Liver (tissue), 7 donors: ENCODE measurements at regions not wholly inside any gene's neighbourhood (a gene's known extent, or its start where the extent isn't known, plus 50 kb on each side); places are given as distances from the start of the nearest gene placed in this dataset.

Source experiments
- DNase-seq: peaks from one replicate; pipeline ENCODE4 v3.0.0-alpha.2; 2017; ENCODE audit warnings: low spot score
- H3K27ac ChIP-seq, 2 donors: one replicate each; pipeline ENCODE4 v1.7.0; 2013; ENCODE audit warnings: inconsistent platforms in 2 of 2, low read length in 2 of 2, control low read depth in 1 of 2, low read depth in 1 of 2, mild to moderate bottlenecking in 1 of 2
- H3K27me3 ChIP-seq, 4 donors: one replicate each; pipeline versions ENCODE4 v1.6.1 to v1.7.0; 2013; ENCODE audit warnings: low read length in 3 of 4, inconsistent platforms in 1 of 4, mild to moderate bottlenecking in 1 of 4, moderate library complexity in 1 of 4; ENCODE audit not compliant: control insufficient read depth in 4 of 4, insufficient read depth in 4 of 4
- H3K36me3 ChIP-seq, 4 donors: one replicate each; pipeline versions ENCODE4 v1.6.1 to v1.7.0; 2013; ENCODE audit warnings: low read length in 3 of 4, mild to moderate bottlenecking in 3 of 4, low read depth in 1 of 4, moderate library complexity in 1 of 4; ENCODE audit not compliant: control insufficient read depth in 4 of 4, insufficient read depth in 3 of 4
- H3K4me1 ChIP-seq, 4 donors: one replicate each; pipeline versions ENCODE4 v1.6.1 to v1.7.0; 2013; ENCODE audit warnings: low read length in 3 of 4, mild to moderate bottlenecking in 3 of 4, moderate library complexity in 1 of 4; ENCODE audit not compliant: control insufficient read depth in 4 of 4, insufficient read depth in 4 of 4
- H3K4me3 ChIP-seq, 3 donors: one replicate each; pipeline versions ENCODE4 v1.6.1 to v1.7.0; 2013; ENCODE audit warnings: low read length in 3 of 3, control low read depth in 1 of 3, low read depth in 1 of 3, mild to moderate bottlenecking in 1 of 3
- H3K9ac ChIP-seq, 2 donors: one replicate each; pipeline ENCODE4 v1.7.0; 2013; ENCODE audit warnings: low read length in 2 of 2, mild to moderate bottlenecking in 2 of 2, moderate library complexity in 2 of 2, control low read depth in 1 of 2, low read depth in 1 of 2
- H3K9me3 ChIP-seq, 4 donors: one replicate each; pipeline versions ENCODE4 v1.6.1 to v1.7.0; 2013; ENCODE audit warnings: low read length in 3 of 4; ENCODE audit not compliant: control insufficient read depth in 4 of 4
- FOXA2 ChIP-seq: IDR thresholded peaks from 2 replicates; pipeline ENCODE4 v1.6.1; 2016; ENCODE audit warnings: antibody characterized with exemption
- GABPA ChIP-seq, 2 donors: IDR thresholded peaks in 1 of 2; conservative IDR thresholded peaks in 1 of 2; 2 replicates each; pipeline ENCODE4 v1.6.1; 2016; ENCODE audit warnings: antibody characterized with exemption in 2 of 2, mild to moderate bottlenecking in 1 of 2, moderate library complexity in 1 of 2
- JUND ChIP-seq, 2 donors: IDR thresholded peaks; 2 replicates each; pipeline ENCODE4 v1.6.1; 2016; ENCODE audit warnings: antibody characterized with exemption in 2 of 2
- NR2F2 ChIP-seq: IDR thresholded peaks from 2 replicates; pipeline ENCODE4 v1.6.1; 2016; ENCODE audit warnings: antibody characterized with exemption
- RAD21 ChIP-seq, 2 donors: IDR thresholded peaks; 2 replicates each; pipeline ENCODE4 v1.6.1; 2016; ENCODE audit warnings: antibody characterized with exemption in 2 of 2, mild to moderate bottlenecking in 2 of 2
- RXRA ChIP-seq, 2 donors: IDR thresholded peaks; 2 replicates each; pipeline ENCODE4 v1.6.1; 2017 to 2018; ENCODE audit warnings: antibody characterized with exemption in 2 of 2, mild to moderate bottlenecking in 1 of 2
- SP1 ChIP-seq: IDR thresholded peaks from 2 replicates; pipeline ENCODE4 v1.6.1; 2018; ENCODE audit warnings: antibody characterized with exemption, mild to moderate bottlenecking
- YY1 ChIP-seq: IDR thresholded peaks from 2 replicates; pipeline ENCODE4 v1.6.1; 2016; ENCODE audit warnings: antibody characterized with exemption, mild to moderate bottlenecking
- WGBS: extraction: QIAGEN DNeasy Blood & Tissue Kit; methylation state at CpG from one replicate; pipeline ENCODE4 v1.1.7; 2013; 5-methylcytosine and 5-hydroxymethylcytosine counted together
- TF ChIP-seq, protein P1 (sequence below): IDR thresholded peaks from 2 replicates; pipeline ENCODE4 v1.6.1; 2016; ENCODE audit warnings: antibody characterized with exemption
- TF ChIP-seq, protein P2 (sequence below): IDR thresholded peaks from 2 replicates; pipeline ENCODE4 v1.6.1; 2016; ENCODE audit warnings: antibody characterized with exemption
- donor health status: healthy.
- donor health status: healthy.
- donor health status: healthy.
- donor health status: healthy.

DNA sequence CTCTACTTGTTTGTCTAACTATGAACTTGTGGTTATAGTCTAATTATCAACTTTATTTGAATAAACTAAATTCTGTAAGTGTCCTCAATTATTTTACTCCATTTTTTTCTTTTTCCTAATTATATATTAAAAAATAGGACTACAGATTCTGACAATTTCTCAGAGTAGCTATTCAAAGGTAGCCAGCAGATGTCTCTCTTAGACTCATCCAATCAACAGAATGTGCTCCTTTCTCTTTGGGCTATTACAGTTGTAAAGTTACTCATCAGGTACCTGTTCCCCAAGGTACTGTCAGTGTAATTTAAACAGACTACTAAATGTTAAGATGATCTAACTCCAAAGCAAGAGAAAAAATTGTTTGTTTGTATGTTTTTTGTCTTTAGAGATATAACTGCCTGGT is 248.6 kb downstream of the PCDH18 start:
- H3K9ac ChIP-seq = no peak overlapping the region
- DNase-seq = no peak
- H3K9me3 ChIP-seq = no peaks in the 10 kb centered on the region
- no peak overlapping the region for H3K4me3 ChIP-seq
- no peaks in the 10 kb centered on the region for H3K36me3 ChIP-seq
- H3K27me3 ChIP-seq = peaks cover 0 to 2% (median 0%) of the 10 kb centered on the region in 4 donors
- H3K4me1 ChIP-seq = no peaks in the 10 kb centered on the region
- H3K27ac ChIP-seq = no peak overlapping the region
- TF ChIP-seq GABPA (IDR thresholded peaks at IDR 0.05 in 1 of 2, conservative IDR thresholded peaks at IDR 0.05 in 1 of 2) = no peak
- peak; percentile 28 for TF ChIP-seq RAD21 (IDR thresholded peaks at IDR 0.05)

DNA sequence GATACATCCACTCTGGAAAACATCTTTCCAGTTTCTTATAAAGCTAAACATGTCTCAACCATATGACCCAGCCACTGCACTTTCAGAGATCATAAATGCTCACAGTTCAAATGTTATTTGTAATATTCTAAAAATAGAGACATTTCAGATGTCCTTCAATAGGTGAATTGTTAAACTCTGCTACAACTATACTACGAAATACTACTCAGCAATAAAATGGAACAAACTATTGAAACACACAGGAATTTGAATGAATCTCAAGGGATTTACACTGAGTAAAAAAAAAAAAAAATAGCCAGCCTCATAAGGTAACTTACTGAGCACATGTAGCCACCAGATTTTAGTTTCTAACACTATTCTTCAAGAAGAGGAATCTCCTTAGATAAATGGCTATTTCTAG is 253.9 kb downstream of the PCDH18 start:
- Histone ChIP-seq H3K36me3 (no peaks in the 10 kb centered on the region), H3K9ac (no peak overlapping the region), H3K27me3 (peaks cover 0 to 2% (median 0%) of the 10 kb centered on the region in 4 donors), H3K9me3 (no peaks in the 10 kb centered on the region), H3K27ac (no peak overlapping the region), H3K4me3 (no peak overlapping the region), H3K4me1 (no peaks in the 10 kb centered on the region)
- TF ChIP-seq SP1 (no peak), JUND (IDR thresholded peaks at IDR 0.05) (no peak), RXRA (IDR thresholded peaks at IDR 0.05) (no peak), RAD21 (IDR thresholded peaks at IDR 0.05) (no peak), GABPA (IDR thresholded peaks at IDR 0.05 in 1 of 2, conservative IDR thresholded peaks at IDR 0.05 in 1 of 2) (no peak), YY1 (no peak), FOXA2 (no peak), NR2F2 (no peak)
- TF ChIP-seq, protein P1, sequence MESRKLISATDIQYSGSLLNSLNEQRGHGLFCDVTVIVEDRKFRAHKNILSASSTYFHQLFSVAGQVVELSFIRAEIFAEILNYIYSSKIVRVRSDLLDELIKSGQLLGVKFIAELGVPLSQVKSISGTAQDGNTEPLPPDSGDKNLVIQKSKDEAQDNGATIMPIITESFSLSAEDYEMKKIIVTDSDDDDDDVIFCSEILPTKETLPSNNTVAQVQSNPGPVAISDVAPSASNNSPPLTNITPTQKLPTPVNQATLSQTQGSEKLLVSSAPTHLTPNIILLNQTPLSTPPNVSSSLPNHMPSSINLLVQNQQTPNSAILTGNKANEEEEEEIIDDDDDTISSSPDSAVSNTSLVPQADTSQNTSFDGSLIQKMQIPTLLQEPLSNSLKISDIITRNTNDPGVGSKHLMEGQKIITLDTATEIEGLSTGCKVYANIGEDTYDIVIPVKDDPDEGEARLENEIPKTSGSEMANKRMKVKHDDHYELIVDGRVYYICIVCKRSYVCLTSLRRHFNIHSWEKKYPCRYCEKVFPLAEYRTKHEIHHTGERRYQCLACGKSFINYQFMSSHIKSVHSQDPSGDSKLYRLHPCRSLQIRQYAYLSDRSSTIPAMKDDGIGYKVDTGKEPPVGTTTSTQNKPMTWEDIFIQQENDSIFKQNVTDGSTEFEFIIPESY = no peak
- TF ChIP-seq, protein P2, sequence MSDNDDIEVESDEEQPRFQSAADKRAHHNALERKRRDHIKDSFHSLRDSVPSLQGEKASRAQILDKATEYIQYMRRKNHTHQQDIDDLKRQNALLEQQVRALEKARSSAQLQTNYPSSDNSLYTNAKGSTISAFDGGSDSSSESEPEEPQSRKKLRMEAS = no peak
- no peak for DNase-seq
- WGBS = 70% methylated on average over 1 of the region's 1 CpG

DNA sequence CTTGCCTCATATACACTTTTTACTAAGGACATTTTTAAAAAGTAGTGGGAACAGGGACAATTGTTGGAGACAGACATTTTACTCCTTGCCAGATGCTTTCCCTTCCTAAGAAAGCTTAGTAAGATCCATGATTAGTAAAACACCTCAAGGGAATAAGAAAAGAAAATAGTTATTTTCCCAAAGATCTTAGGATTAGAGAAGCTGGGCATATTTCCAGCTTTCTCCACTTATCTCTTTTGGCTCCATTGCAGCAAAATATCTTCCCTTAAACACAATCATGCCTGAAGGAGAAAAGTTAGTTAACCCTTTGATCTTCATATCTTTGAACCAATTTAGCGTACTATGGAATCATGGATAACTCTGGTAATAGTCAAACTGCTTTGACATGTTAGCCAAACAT is 257.9 kb downstream of the PCDH18 start:
- TF ChIP-seq NR2F2 (no peak), YY1 (no peak)
- TF ChIP-seq, protein P1 = no peak
- H3K27me3 ChIP-seq = no peaks in the 10 kb centered on the region
- no peak for DNase-seq
- no peak overlapping the region for H3K27ac ChIP-seq
- no peaks in the 10 kb centered on the region for H3K9me3 ChIP-seq
- H3K9ac ChIP-seq = no peak overlapping the region
- no peaks in the 10 kb centered on the region for H3K36me3 ChIP-seq
- H3K4me1 ChIP-seq = no peaks in the 10 kb centered on the region
- 80% methylated on average over 1 of the region's 1 CpG for WGBS
- no peak overlapping the region for H3K4me3 ChIP-seq
